H9 (cell line): ENCODE measurements at regions not wholly inside any gene's neighbourhood (a gene's known extent, or its start where the extent isn't known, plus 50 kb on each side); places are given as distances from the start of the nearest gene placed in this dataset.

Source experiments
- DNase-seq: peaks from one replicate; pipeline ENCODE4 v3.0.0-alpha.2; 2017
- H2AFZ ChIP-seq: one replicate; pipeline ENCODE4 v1.6.1; 2013; ENCODE audit warnings: mild to moderate bottlenecking, low read length, control low read depth, moderate library complexity
- H2AK5ac ChIP-seq: 2 replicates; pipeline ENCODE4 v1.6.1; 2013; ENCODE audit warnings: low read length, control low read depth, mixed read lengths; ENCODE audit not compliant: insufficient read length
- H2BK120ac ChIP-seq: one replicate; pipeline ENCODE4 v1.6.1; 2013; ENCODE audit warnings: low read depth, mild to moderate bottlenecking, low read length, control low read depth, inconsistent platforms; ENCODE audit not compliant: poor library complexity, severe bottlenecking
- H2BK12ac ChIP-seq: 2 replicates; pipeline ENCODE4 v1.6.1; 2013; ENCODE audit warnings: low read length, control low read depth, mixed read lengths, low read depth; ENCODE audit not compliant: insufficient read length
- H2BK15ac ChIP-seq: 2 replicates; pipeline ENCODE4 v1.6.1; 2013; ENCODE audit warnings: low read depth, low read length, control low read depth
- H2BK20ac ChIP-seq: one replicate; pipeline ENCODE4 v1.6.1; 2013; ENCODE audit warnings: low read depth, mild to moderate bottlenecking, low read length, control low read depth, inconsistent platforms; ENCODE audit not compliant: poor library complexity, severe bottlenecking
- H2BK5ac ChIP-seq: 2 replicates; pipeline ENCODE4 v1.6.1; 2013; ENCODE audit warnings: low read length, control low read depth, mixed read lengths; ENCODE audit not compliant: insufficient read length
- H3K14ac ChIP-seq: 2 replicates; pipeline ENCODE4 v1.6.1; 2013; ENCODE audit warnings: low read length, control low read depth; ENCODE audit not compliant: insufficient read depth
- H3K18ac ChIP-seq: 2 replicates; pipeline ENCODE4 v1.6.1; 2013; ENCODE audit warnings: low read depth, mild to moderate bottlenecking, mixed read lengths, low read length, control low read depth; ENCODE audit not compliant: insufficient read length
- H3K23ac ChIP-seq: 2 replicates; pipeline ENCODE4 v1.6.1; 2013; ENCODE audit warnings: low read length, control low read depth, mixed read lengths, low read depth; ENCODE audit not compliant: insufficient read length
- H3K23me2 ChIP-seq: 2 replicates; pipeline ENCODE4 v1.6.1; 2013; ENCODE audit warnings: low read depth, mild to moderate bottlenecking, mixed read lengths, low read length, control low read depth; ENCODE audit not compliant: insufficient read length, poor library complexity, severe bottlenecking
- H3K27ac ChIP-seq: 2 replicates; pipeline ENCODE4 v1.5.1; 2013; ENCODE audit warnings: low read length, control low read depth, mixed read lengths, low read depth; ENCODE audit not compliant: insufficient read length
- H3K27me3 ChIP-seq: 2 replicates; pipeline ENCODE4 v1.6.1; 2013; ENCODE audit warnings: low read length, control low read depth, inconsistent platforms; ENCODE audit not compliant: insufficient read depth
- H3K4ac ChIP-seq: 2 replicates; pipeline ENCODE4 v1.6.1; 2013; ENCODE audit warnings: low read depth, mild to moderate bottlenecking, control low read depth, inconsistent platforms, low read length, moderate library complexity
- H3K4me1 ChIP-seq: 2 replicates; pipeline ENCODE4 v1.6.1; 2013; ENCODE audit warnings: low read length, control low read depth, inconsistent platforms; ENCODE audit not compliant: insufficient read depth
- H3K4me2 ChIP-seq: 2 replicates; pipeline ENCODE4 v1.6.1; 2013; ENCODE audit warnings: low read length, control low read depth, mixed read lengths; ENCODE audit not compliant: insufficient read length, insufficient read depth
- H3K56ac ChIP-seq: 2 replicates; pipeline ENCODE4 v1.6.1; 2013; ENCODE audit warnings: low read depth, mild to moderate bottlenecking, mixed read lengths, low read length, control low read depth; ENCODE audit not compliant: insufficient read length
- H3K79me1 ChIP-seq: 2 replicates; pipeline ENCODE4 v1.6.1; 2013; ENCODE audit warnings: low read depth, mild to moderate bottlenecking, moderate library complexity, low read length, control low read depth, inconsistent platforms; ENCODE audit not compliant: insufficient read depth, poor library complexity, severe bottlenecking
- H3K79me2 ChIP-seq: 2 replicates; pipeline ENCODE4 v1.6.1; 2013; ENCODE audit warnings: low read length, control low read depth, inconsistent platforms; ENCODE audit not compliant: insufficient read depth
- H3K9ac ChIP-seq: 2 replicates; pipeline ENCODE4 v1.6.1; 2013; ENCODE audit warnings: low read length, control low read depth, mixed read lengths; ENCODE audit not compliant: insufficient read length; ENCODE audit errors: extremely low read depth
- H3K9me3 ChIP-seq: one replicate; pipeline ENCODE4 v1.6.1; 2013; ENCODE audit warnings: low read depth, low read length, inconsistent platforms; ENCODE audit not compliant: control insufficient read depth
- H3T11ph ChIP-seq: one replicate; pipeline ENCODE4 v1.6.1; 2013; ENCODE audit warnings: mild to moderate bottlenecking, low read length, control low read depth, inconsistent platforms
- H4K20me1 ChIP-seq: one replicate; pipeline ENCODE4 v1.6.1; 2013; ENCODE audit not compliant: control insufficient read depth, insufficient read length, insufficient read depth
- H4K5ac ChIP-seq: 2 replicates; pipeline ENCODE4 v1.6.1; 2013; ENCODE audit warnings: low read depth, mild to moderate bottlenecking, mixed read lengths, low read length, control low read depth; ENCODE audit not compliant: insufficient read length
- H4K8ac ChIP-seq: replicated peaks from 2 replicates; pipeline ENCODE4 v1.6.1; 2013; ENCODE audit warnings: low read length, control low read depth, mixed read lengths, low read depth; ENCODE audit not compliant: insufficient read length
- H4K91ac ChIP-seq: 2 replicates; pipeline ENCODE4 v1.6.1; 2013; ENCODE audit warnings: low read depth, mild to moderate bottlenecking, moderate library complexity, mixed read lengths, low read length, control low read depth; ENCODE audit not compliant: insufficient read length
- H3K27ac Mint-ChIP-seq, 3 experiments: 2 replicates in 2 of 3; 3 replicates in 1 of 3; pipeline ENCODE4 v1.8.0; 2020 to 2021; ENCODE audit warnings: mixed read lengths in 3 of 3, mild to moderate bottlenecking in 1 of 3, moderate library complexity in 1 of 3
- H3K27me3 Mint-ChIP-seq: 2 replicates; pipeline ENCODE4 v1.8.0; 2021; ENCODE audit warnings: low read depth, mild to moderate bottlenecking, moderate library complexity, mixed read lengths
- H3K36me3 Mint-ChIP-seq, 3 experiments: 2 replicates in 2 of 3; 3 replicates in 1 of 3; pipeline ENCODE4 v1.8.0; 2020 to 2021; ENCODE audit warnings: low read depth in 3 of 3, mixed read lengths in 3 of 3; ENCODE audit not compliant: insufficient read depth in 1 of 3
- H3K4me1 Mint-ChIP-seq, 2 experiments: 2 replicates each; pipeline ENCODE4 v1.8.0; 2020; ENCODE audit warnings: mixed read lengths in 2 of 2
- H3K4me3 Mint-ChIP-seq, 2 experiments: 2 replicates in 1 of 2; 3 replicates in 1 of 2; pipeline ENCODE4 v1.8.0; 2020 to 2021; ENCODE audit warnings: mild to moderate bottlenecking in 2 of 2, mixed read lengths in 2 of 2, moderate library complexity in 1 of 2
- H3K9me3 Mint-ChIP-seq, 2 experiments: 2 replicates in 1 of 2; 3 replicates in 1 of 2; pipeline ENCODE4 v1.8.0; 2020; ENCODE audit warnings: mild to moderate bottlenecking in 2 of 2, mixed read lengths in 2 of 2, moderate library complexity in 1 of 2
- WGBS: extraction: QIAGEN DNeasy Blood & Tissue Kit; methylation state at CpG from one replicate; pipeline ENCODE4 v1.1.7; 2013; ENCODE audit warnings: missing lambda C conversion rate, low lambda C conversion rate, mixed read lengths; ENCODE audit not compliant: insufficient read length; ENCODE audit errors: extremely low coverage; 5-methylcytosine and 5-hydroxymethylcytosine counted together
- TF ChIP-seq, protein P1 (sequence below): fragments of 200-600 bp; sonication (generic); conservative IDR thresholded peaks from 3 replicates; pipeline ENCODE4 v1.8.0; 2021; ENCODE audit warnings: antibody characterized with exemption, mild to moderate bottlenecking

DNA sequence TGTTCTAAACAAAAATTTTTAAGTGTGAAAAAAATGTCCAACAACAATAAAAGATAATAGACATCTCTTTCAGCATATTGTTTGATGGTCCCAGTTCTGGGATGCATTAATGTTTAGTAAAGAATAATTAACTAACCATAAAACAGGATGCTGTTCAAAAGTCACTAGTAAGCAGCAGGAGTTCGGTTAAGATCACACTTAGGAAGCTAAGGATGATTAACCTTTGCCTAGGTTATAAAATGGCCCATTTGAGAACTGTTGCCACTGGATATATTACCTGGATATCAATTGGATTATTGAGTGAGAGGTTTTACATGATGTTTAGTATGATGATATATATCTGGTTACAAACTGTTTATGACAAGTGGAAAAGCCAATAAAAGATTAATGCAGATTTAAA, 171.7 kb downstream of the ATG4C start:
- Mint-ChIP-seq H3K36me3 (no peaks in the 10 kb centered on the region), H3K4me1 (peaks cover 16 to 20% of the 10 kb centered on the region in 2 experiments), H3K27me3 (no peaks in the 10 kb centered on the region), H3K4me3 (no peak overlapping the region), H3K27ac (no peak overlapping the region), H3K9me3 (no peaks in the 10 kb centered on the region)
- no peak overlapping the region for H3T11ph ChIP-seq
- TF ChIP-seq, protein P1, sequence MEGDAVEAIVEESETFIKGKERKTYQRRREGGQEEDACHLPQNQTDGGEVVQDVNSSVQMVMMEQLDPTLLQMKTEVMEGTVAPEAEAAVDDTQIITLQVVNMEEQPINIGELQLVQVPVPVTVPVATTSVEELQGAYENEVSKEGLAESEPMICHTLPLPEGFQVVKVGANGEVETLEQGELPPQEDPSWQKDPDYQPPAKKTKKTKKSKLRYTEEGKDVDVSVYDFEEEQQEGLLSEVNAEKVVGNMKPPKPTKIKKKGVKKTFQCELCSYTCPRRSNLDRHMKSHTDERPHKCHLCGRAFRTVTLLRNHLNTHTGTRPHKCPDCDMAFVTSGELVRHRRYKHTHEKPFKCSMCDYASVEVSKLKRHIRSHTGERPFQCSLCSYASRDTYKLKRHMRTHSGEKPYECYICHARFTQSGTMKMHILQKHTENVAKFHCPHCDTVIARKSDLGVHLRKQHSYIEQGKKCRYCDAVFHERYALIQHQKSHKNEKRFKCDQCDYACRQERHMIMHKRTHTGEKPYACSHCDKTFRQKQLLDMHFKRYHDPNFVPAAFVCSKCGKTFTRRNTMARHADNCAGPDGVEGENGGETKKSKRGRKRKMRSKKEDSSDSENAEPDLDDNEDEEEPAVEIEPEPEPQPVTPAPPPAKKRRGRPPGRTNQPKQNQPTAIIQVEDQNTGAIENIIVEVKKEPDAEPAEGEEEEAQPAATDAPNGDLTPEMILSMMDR, result no peak
- no peak overlapping the region for H4K8ac ChIP-seq
- H2BK5ac ChIP-seq, result no peak overlapping the region
- no peak overlapping the region for H2BK120ac ChIP-seq
- H4K20me1 ChIP-seq, result no peaks in the 10 kb centered on the region
- no peak overlapping the region for H2AK5ac ChIP-seq
- H3K9ac ChIP-seq, result no peak overlapping the region
- no peak overlapping the region for H3K14ac ChIP-seq
- no peaks in the 10 kb centered on the region for H3K79me2 ChIP-seq
- H4K91ac ChIP-seq, result no peak overlapping the region
- WGBS, result no CpG with 5 or more reads among the region's 1 CpG
- H3K9me3 ChIP-seq, result no peaks in the 10 kb centered on the region
- no peak overlapping the region for H3K4me2 ChIP-seq
- H3K23me2 ChIP-seq, result no peaks in the 10 kb centered on the region
- peaks cover 2% of the 10 kb centered on the region; the same call in 1 of the 2 replicates for H3K4me1 ChIP-seq
- no peak overlapping the region for H3K27ac ChIP-seq
- H3K23ac ChIP-seq, result no peak overlapping the region
- no peak overlapping the region for H2BK20ac ChIP-seq
- H2AFZ ChIP-seq, result no peak overlapping the region
- DNase-seq, result no peak
- no peak overlapping the region for H4K5ac ChIP-seq
- no peak overlapping the region for H3K18ac ChIP-seq
- H3K4ac ChIP-seq, result no peak overlapping the region
- H2BK15ac ChIP-seq, result no peak overlapping the region
- H3K27me3 ChIP-seq, result no peaks in the 10 kb centered on the region
- H3K56ac ChIP-seq, result no peak overlapping the region
- H2BK12ac ChIP-seq, result no peak overlapping the region
- no peaks in the 10 kb centered on the region for H3K79me1 ChIP-seq
